Left ventricle myocardium inferior (tissue), 1 donor: ENCODE measurements at regions not wholly inside any gene's neighbourhood (a gene's known extent, or its start where the extent isn't known, plus 50 kb on each side); places are given as distances from the start of the nearest gene placed in this dataset.
A peak's percentile ranks its signal among the peaks of the same experiment; 100 is the strongest.

ENCODE experiments used
- DNase-seq: peaks from one replicate; pipeline ENCODE4 v3.0.0-alpha.2; 2020
- H3K27ac ChIP-seq: fragments of 200-600 bp; replicated peaks from 2 replicates; pipeline ENCODE4 v1.8.0; 2021
- H3K27me3 ChIP-seq: fragments of 200-600 bp; 2 replicates; pipeline ENCODE4 v1.8.0; 2021; ENCODE audit warnings: low read depth
- H3K36me3 ChIP-seq: fragments of 200-600 bp; 2 replicates; pipeline ENCODE4 v1.8.0; 2021
- H3K4me1 ChIP-seq: fragments of 200-600 bp; 2 replicates; pipeline ENCODE4 v1.8.0; 2021
- H3K4me3 ChIP-seq: fragments of 200-600 bp; 2 replicates; pipeline ENCODE4 v1.8.0; 2021; ENCODE audit warnings: mild to moderate bottlenecking, moderate library complexity
- H3K9me3 ChIP-seq: fragments of 200-600 bp; replicated peaks from 2 replicates; pipeline ENCODE4 v1.8.0; 2021
- intact Hi-C: fragments of 100-400 bp; cut with micrococcal nuclease; formaldehyde crosslinking; loops from one replicate; pipeline ENCODE4 v1.11.0; 2022
- TF ChIP-seq, protein P1 (sequence below): fragments of 200-600 bp; IDR thresholded peaks from 2 replicates; pipeline ENCODE4 v1.8.0; 2021; ENCODE audit warnings: antibody characterized with exemption, mild to moderate bottlenecking, borderline replicate concordance
- donor health status: DM: no; HTN: yes; CAD: no; lungs with severe emphysema.

DNA sequence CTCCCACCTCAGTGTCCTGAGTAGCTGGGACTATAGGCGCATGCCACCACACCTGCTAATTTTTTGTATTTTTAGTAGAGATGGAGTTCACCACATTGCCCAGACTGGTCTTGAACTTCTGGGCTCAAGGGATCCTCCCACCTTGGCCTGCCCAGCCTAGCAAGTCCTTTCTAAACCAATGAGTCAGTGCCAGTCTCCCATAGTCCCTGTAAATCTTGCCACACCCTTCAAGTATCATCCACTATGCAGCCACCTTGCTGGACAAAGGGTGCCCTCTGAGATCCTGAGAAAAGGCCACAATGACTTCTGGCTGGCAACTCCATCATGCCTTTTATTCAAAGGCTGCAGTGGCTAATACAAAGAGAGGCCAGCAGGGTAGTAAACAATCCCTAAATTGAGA lies 184.0 kb downstream of the ABHD5 start:
- H3K36me3 ChIP-seq = no peaks in the 10 kb centered on the region
- H3K9me3 ChIP-seq = no peaks in the 10 kb centered on the region
- H3K27ac ChIP-seq = no peak overlapping the region
- DNase-seq = no peak
- intact Hi-C loops = no loop called here
- TF ChIP-seq, protein P1, sequence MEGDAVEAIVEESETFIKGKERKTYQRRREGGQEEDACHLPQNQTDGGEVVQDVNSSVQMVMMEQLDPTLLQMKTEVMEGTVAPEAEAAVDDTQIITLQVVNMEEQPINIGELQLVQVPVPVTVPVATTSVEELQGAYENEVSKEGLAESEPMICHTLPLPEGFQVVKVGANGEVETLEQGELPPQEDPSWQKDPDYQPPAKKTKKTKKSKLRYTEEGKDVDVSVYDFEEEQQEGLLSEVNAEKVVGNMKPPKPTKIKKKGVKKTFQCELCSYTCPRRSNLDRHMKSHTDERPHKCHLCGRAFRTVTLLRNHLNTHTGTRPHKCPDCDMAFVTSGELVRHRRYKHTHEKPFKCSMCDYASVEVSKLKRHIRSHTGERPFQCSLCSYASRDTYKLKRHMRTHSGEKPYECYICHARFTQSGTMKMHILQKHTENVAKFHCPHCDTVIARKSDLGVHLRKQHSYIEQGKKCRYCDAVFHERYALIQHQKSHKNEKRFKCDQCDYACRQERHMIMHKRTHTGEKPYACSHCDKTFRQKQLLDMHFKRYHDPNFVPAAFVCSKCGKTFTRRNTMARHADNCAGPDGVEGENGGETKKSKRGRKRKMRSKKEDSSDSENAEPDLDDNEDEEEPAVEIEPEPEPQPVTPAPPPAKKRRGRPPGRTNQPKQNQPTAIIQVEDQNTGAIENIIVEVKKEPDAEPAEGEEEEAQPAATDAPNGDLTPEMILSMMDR = no peak
- no peak overlapping the region for H3K4me3 ChIP-seq
- peaks cover 60% of the 10 kb centered on the region for H3K27me3 ChIP-seq
- H3K4me1 ChIP-seq = no peaks in the 10 kb centered on the region

GRCh38 chr3:43876648-43877047 lies 185.9 kb downstream of the ABHD5 start:
- DNase-seq = no peak
- H3K36me3 ChIP-seq = no peaks in the 10 kb centered on the region
- no peak overlapping the region for H3K4me3 ChIP-seq
- peaks cover 43% of the 10 kb centered on the region for H3K27me3 ChIP-seq
- TF ChIP-seq, protein P1 = no peak
- H3K9me3 ChIP-seq = no peaks in the 10 kb centered on the region
- no peak overlapping the region for H3K27ac ChIP-seq
- intact Hi-C loops = no loop called here
- H3K4me1 ChIP-seq = no peaks in the 10 kb centered on the region

DNA sequence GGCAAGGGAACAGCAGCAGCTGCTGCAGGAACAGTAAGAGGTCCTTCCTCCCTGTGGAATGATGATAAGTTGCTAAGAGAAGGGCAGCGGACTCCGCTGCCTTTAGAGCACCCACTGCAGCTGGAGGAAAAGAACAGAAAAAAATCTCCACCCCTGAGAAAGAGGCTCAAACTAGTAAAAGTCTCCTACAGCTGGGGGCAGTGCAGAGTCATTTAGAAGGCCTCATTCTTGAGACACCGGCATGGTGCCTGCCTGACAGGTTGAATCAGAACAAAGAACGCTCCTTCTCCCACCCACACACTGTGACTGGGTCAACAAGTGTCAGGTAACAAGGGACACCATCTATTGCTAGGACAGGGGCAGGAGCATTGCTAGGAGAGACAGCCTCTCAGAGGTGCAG lies 188.4 kb downstream of the ABHD5 start:
- Histone ChIP-seq H3K27me3 (peaks cover 20% of the 10 kb centered on the region), H3K36me3 (no peaks in the 10 kb centered on the region), H3K4me3 (no peak overlapping the region), H3K27ac (no peak overlapping the region), H3K9me3 (no peaks in the 10 kb centered on the region), H3K4me1 (peaks cover 16% of the 10 kb centered on the region)
- DNase-seq = no peak
- intact Hi-C loops = no loop called here
- TF ChIP-seq, protein P1 = peak; percentile 35

- no peaks in the 10 kb centered on the region for H3K9me3 ChIP-seq
- TF ChIP-seq, protein P1 = no peak
- DNase-seq = no peak
- no peaks in the 10 kb centered on the region for H3K36me3 ChIP-seq
- intact Hi-C loops = no loop called here
- H3K4me3 ChIP-seq = no peak overlapping the region
- peaks cover under 1% of the 10 kb centered on the region for H3K27me3 ChIP-seq
- H3K27ac ChIP-seq = peak overlapping the region; percentile 52
- H3K4me1 ChIP-seq = peaks cover 33% of the 10 kb centered on the region
Observed at GRCh38 chr3:43882976-43883680, 192.4 kb downstream of the ABHD5 start.

DNA sequence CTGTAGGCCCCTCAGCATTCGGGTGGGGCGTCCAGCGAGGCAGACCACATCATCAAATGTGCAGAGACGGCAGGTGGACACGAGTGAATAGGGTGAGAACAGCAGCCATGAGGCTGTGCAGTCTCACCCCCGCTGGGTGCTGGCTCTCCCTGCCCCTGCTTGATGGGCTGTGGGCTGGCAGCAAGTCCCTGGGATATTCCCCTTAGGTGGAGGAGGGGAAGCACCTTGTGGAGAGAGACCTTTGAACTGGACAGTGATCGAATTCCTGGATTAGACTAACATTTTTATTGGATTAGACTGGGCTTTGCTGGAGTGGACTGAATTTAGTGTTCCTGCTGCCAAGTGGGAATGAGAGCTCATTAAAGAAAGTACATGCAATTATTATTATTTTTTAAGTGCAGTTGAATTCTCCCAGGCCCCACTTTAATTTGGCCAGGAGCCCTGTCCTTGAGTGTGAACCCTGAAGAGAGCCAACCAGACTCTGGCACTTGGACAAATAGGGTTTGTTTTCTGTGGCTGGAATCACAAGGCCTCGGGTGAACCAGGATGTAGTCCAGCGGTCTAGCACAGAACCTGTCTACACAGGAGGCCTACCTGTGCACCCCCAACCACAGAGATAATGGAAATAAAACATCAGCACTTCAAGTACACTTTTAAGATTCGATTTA lies 193.1 kb downstream of the ABHD5 start:
- H3K4me3 ChIP-seq = no peak overlapping the region
- H3K9me3 ChIP-seq = no peaks in the 10 kb centered on the region
- H3K27me3 ChIP-seq = no peaks in the 10 kb centered on the region
- H3K27ac ChIP-seq = peak overlapping the region; percentile 52
- peaks cover 33% of the 10 kb centered on the region for H3K4me1 ChIP-seq
- no peaks in the 10 kb centered on the region for H3K36me3 ChIP-seq
- TF ChIP-seq, protein P1 = no peak
- no peak for DNase-seq
- intact Hi-C loops = no loop called here
